Sigmoid colon (tissue), 6 donors: ENCODE measurements at regions not wholly inside any gene's neighbourhood (a gene's known extent, or its start where the extent isn't known, plus 50 kb on each side); places are given as distances from the start of the nearest gene placed in this dataset.

ENCODE experiments used
- DNase-seq: peaks from one replicate; pipeline ENCODE4 v3.0.0-alpha.2; 2019
- H3K27ac ChIP-seq, 4 donors: fragments of 200-600 bp; sonication (generic); one replicate each; pipeline ENCODE4 v1.5.1; 2016 to 2019; ENCODE audit warnings: mild to moderate bottlenecking in 1 of 4
- H3K27me3 ChIP-seq, 3 donors: fragments of 200-600 bp; sonication (generic); one replicate each; pipeline ENCODE4 v1.5.1; 2019; ENCODE audit warnings: mild to moderate bottlenecking in 1 of 3
- H3K36me3 ChIP-seq, 4 donors: fragments of 200-600 bp; sonication (generic); one replicate each; pipeline ENCODE4 v1.5.1; 2016 to 2019
- H3K4me1 ChIP-seq, 4 donors: fragments of 200-600 bp; sonication (generic); one replicate each; pipeline ENCODE4 v1.5.1; 2017 to 2019
- H3K4me3 ChIP-seq, 4 donors: fragments of 200-600 bp; sonication (generic); one replicate each; pipeline ENCODE4 v1.5.1; 2017 to 2019; ENCODE audit warnings: mild to moderate bottlenecking in 2 of 4, moderate library complexity in 1 of 4
- H3K9me3 ChIP-seq, 4 donors: fragments of 200-600 bp in 3 of 4; sonication (generic) in 3 of 4; one replicate each; pipeline versions ENCODE4 v1.5.1 to v1.6.1; 2013 to 2019
- EP300 ChIP-seq, 4 donors: sonication (generic); formaldehyde crosslinking; IDR thresholded peaks; one replicate each; pipeline ENCODE4 v1.6.1; 2017; ENCODE audit warnings: antibody characterized with exemption in 4 of 4
- POLR2A ChIP-seq, 2 donors: fragments of 450-650 bp; IDR thresholded peaks; one replicate each; pipeline ENCODE4 v1.6.1; 2016; ENCODE audit warnings: antibody characterized with exemption in 2 of 2, mild to moderate bottlenecking in 2 of 2, moderate library complexity in 2 of 2
- POLR2AphosphoS5 ChIP-seq, 4 donors: sonication (generic); formaldehyde crosslinking; IDR thresholded peaks; one replicate each; pipeline ENCODE4 v1.6.1; 2017; ENCODE audit warnings: antibody characterized with exemption in 4 of 4
- WGBS, 2 donors: extraction: QIAGEN DNeasy Blood & Tissue Kit; methylation state at CpG; one replicate each; pipeline ENCODE4 v1.1.7; 2013; 5-methylcytosine and 5-hydroxymethylcytosine counted together
- intact Hi-C: fragments of 100-400 bp; cut with DNase I; formaldehyde crosslinking; loops from one replicate; pipeline ENCODE4 v1.15.1; 2023
- TF ChIP-seq, protein P1 (sequence below), 4 experiments: fragments of 450-650 bp in 3 of 4; fragments of 200-600 bp in 1 of 4; IDR thresholded peaks; one replicate each; pipeline ENCODE4 v1.5.1; 2016 to 2019; ENCODE audit warnings: antibody characterized with exemption in 4 of 4, mild to moderate bottlenecking in 3 of 4, moderate library complexity in 2 of 4
- donor health status: healthy with polysubstance abuse.
- donor health status: healthy.

DNA sequence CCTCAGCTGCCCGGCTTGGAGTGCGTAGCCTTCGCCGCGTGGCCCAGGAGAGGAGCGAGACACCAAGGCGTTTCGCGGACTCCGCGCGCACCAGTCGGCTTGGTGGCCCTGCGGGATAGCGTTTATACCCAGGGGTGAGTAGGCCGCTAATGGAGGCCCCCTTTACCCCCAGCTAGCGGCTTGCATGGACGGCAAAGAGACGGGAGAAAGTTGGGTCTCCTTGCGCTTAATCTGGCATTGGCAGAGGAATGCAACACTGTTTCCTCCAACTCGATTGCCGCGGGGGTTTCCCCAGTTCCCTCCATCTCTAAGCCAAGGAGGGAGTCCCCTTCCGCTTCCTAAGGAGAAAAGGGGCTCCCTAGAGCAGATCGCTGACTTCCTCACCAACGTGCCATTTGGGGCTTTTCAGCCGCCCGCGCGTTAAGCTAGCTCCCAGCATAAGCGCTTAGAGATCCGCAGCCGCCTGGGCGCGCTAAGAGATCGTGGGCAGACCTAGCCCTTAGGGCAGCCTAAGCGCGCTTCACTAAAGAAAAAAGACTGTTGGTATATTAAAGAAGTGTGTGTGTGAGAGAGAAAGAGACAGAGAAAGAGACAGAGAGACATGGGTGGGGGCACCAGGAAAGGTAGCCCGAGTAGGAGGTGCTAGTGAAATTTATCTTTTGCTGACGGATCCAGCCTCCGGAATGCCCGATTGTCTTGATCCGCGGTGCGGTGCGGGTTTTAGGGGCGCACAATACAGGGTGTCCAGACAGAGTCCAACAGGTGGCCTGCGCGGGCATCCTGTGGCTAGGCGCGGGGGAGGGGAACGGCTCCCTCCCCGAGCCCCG lies 597.9 kb upstream of the SGCD start:
- Histone ChIP-seq H3K36me3 (no peaks in the 10 kb centered on the region), H3K4me3 (peak overlapping the region; percentile 22 to 58 (median 40)), H3K27ac (no peak overlapping the region), H3K27me3 (peaks cover 13 to 86% (median 52%) of the 10 kb centered on the region in 3 donors), H3K4me1 (peaks cover 0 to 28% (median 28%) of the 10 kb centered on the region in 4 donors), H3K9me3 (no peaks in the 10 kb centered on the region)
- TF ChIP-seq, protein P1, sequence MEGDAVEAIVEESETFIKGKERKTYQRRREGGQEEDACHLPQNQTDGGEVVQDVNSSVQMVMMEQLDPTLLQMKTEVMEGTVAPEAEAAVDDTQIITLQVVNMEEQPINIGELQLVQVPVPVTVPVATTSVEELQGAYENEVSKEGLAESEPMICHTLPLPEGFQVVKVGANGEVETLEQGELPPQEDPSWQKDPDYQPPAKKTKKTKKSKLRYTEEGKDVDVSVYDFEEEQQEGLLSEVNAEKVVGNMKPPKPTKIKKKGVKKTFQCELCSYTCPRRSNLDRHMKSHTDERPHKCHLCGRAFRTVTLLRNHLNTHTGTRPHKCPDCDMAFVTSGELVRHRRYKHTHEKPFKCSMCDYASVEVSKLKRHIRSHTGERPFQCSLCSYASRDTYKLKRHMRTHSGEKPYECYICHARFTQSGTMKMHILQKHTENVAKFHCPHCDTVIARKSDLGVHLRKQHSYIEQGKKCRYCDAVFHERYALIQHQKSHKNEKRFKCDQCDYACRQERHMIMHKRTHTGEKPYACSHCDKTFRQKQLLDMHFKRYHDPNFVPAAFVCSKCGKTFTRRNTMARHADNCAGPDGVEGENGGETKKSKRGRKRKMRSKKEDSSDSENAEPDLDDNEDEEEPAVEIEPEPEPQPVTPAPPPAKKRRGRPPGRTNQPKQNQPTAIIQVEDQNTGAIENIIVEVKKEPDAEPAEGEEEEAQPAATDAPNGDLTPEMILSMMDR (IDR thresholded peaks at IDR 0.05), result no peak
- TF ChIP-seq EP300 (IDR thresholded peaks at IDR 0.05) (no peak), POLR2A (IDR thresholded peaks at IDR 0.05) (no peak), POLR2AphosphoS5 (IDR thresholded peaks at IDR 0.05) (no peak)
- intact Hi-C loops, result no loop called here
- DNase-seq, result no peak
- WGBS, 2 donors, result 4 to 7% methylated on average over 54 of the region's 54 CpGs

DNA sequence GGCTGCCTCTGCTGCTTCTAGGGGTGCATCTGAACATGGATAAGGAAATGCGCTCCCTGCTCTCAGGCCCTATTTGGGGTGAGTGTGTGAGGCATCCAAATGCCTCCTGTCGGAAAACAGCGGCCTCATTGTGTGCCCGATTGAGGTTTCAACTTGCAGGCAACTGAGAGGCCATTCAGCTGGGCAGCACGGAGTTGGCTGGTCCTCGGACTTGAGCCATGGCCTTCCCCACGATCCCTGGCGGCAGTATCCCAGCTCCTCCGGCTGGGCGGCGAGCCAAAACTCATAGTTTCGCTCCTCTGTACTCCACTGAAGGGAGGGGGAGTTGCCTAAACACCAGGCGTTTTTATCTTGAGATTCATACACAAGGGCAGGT lies 597.3 kb upstream of the SGCD start:
- Histone ChIP-seq H3K4me1 (peaks cover 0 to 28% (median 28%) of the 10 kb centered on the region in 4 donors), H3K9me3 (no peaks in the 10 kb centered on the region), H3K27me3 (peaks cover 13 to 82% (median 52%) of the 10 kb centered on the region in 3 donors), H3K4me3 (peak overlapping the region in 3 of 4 donors; percentile 30 to 58 (median 50)), H3K36me3 (no peaks in the 10 kb centered on the region), H3K27ac (no peak overlapping the region)
- WGBS, 2 donors, result 2 to 8% methylated on average over 13 of the region's 13 CpGs
- intact Hi-C loops, result no loop called here
- TF ChIP-seq POLR2AphosphoS5 (IDR thresholded peaks at IDR 0.05), result no peak
- TF ChIP-seq POLR2A (IDR thresholded peaks at IDR 0.05), result no peak
- no peak for TF ChIP-seq EP300 (IDR thresholded peaks at IDR 0.05)
- TF ChIP-seq, protein P1 (IDR thresholded peaks at IDR 0.05), result no peak
- no peak for DNase-seq

DNA sequence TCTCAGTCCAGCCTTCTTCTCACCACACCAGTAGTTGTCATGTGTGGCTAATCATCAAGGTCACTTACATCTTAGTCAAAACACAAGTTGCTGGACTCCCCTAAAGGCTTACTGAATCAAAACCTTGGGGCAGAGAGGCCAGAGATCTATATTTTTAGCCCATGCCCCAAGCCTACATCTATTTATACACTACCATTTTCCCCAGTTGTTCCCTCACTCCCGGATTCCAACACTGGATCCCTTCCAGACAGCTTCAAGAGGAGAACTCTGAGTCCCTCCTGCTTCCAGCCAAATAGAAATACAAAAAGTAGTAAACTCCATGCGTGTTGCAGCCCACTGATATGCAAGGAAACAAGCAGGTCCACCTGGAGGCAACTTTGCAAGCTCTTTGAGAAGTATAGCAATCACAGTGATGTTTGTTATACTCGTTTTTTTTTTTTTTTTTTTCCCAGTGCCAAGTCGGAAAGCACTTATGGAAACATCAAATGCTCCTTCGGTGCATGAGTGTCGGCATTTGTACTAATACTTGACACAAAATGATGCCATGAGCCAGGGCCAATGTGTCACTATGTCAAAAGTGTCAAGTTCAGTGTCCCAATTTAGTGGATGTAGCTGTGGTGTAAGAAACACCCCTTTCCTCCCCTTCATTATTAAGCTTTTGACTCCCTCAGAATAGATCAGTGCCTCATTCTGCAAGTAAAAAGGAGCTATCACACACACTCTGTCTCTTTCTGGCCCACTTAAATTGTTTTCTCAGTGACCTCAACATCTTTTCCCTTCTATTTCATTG lies 594.2 kb upstream of the SGCD start:
- 66 to 68% methylated on average over 6 of the region's 6 CpGs for WGBS, 2 donors
- peaks cover 12 to 59% (median 41%) of the 10 kb centered on the region in 3 donors for H3K27me3 ChIP-seq
- no peaks in the 10 kb centered on the region for H3K36me3 ChIP-seq
- no peak for DNase-seq
- TF ChIP-seq, protein P1 (IDR thresholded peaks at IDR 0.05), result no peak
- TF ChIP-seq EP300 (IDR thresholded peaks at IDR 0.05) (no peak), POLR2A (IDR thresholded peaks at IDR 0.05) (no peak), POLR2AphosphoS5 (IDR thresholded peaks at IDR 0.05) (no peak)
- intact Hi-C loops, result no loop called here
- no peaks in the 10 kb centered on the region for H3K9me3 ChIP-seq
- no peak overlapping the region for H3K4me3 ChIP-seq
- H3K27ac ChIP-seq, result no peak overlapping the region
- H3K4me1 ChIP-seq, result peaks cover 0 to 24% (median 24%) of the 10 kb centered on the region in 4 donors

DNA sequence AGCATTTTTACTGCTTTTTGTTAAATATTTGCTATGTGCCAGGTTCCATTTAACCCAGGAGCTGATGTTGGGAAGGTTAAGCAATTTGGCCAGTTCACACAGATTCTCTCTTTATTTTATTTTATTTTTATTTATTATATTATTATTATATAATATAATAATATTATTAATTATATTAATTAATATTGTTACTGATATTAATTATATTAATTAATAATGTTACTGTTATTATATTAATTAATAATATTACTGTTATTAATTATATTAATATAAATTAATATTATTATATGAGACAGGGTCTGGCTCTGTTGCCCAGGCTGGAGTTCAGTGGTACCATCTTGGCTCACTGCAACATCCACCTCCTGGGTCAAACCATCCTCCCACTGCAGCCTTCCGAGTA lies 593.0 kb upstream of the SGCD start:
- H3K27ac ChIP-seq, result no peak overlapping the region
- DNase-seq, result no peak
- intact Hi-C loops, result no loop called here
- H3K4me3 ChIP-seq, result no peak overlapping the region
- no peaks in the 10 kb centered on the region for H3K9me3 ChIP-seq
- H3K36me3 ChIP-seq, result no peaks in the 10 kb centered on the region
- TF ChIP-seq POLR2A (IDR thresholded peaks at IDR 0.05), result no peak
- TF ChIP-seq, protein P1 (IDR thresholded peaks at IDR 0.05), result no peak
- TF ChIP-seq EP300 (IDR thresholded peaks at IDR 0.05), result no peak
- no peak for TF ChIP-seq POLR2AphosphoS5 (IDR thresholded peaks at IDR 0.05)
- peaks cover 0 to 12% (median 12%) of the 10 kb centered on the region in 4 donors for H3K4me1 ChIP-seq
- WGBS, 2 donors, result 85 to 90% methylated on average over 1 of the region's 1 CpG
- H3K27me3 ChIP-seq, result peaks cover 10 to 49% (median 34%) of the 10 kb centered on the region in 3 donors
